IMR-90 (cell line): ENCODE measurements at regions not wholly inside any gene's neighbourhood (a gene's known extent, or its start where the extent isn't known, plus 50 kb on each side); places are given as distances from the start of the nearest gene placed in this dataset.
A peak's percentile ranks its signal among the peaks of the same experiment; 100 is the strongest.

ENCODE experiments used
- ATAC-seq: fragments of 200-7000 bp; cut with Tn5 transposase; 2 replicates; pipeline ENCODE4 v1.9.1; 2020; ENCODE audit warnings: low read depth, mild to moderate bottlenecking, moderate library complexity
- BruUV-seq: library from RNA; stranded (reverse); fragments of 400-500 nt; replicated peaks from 2 replicates; lab custom pipeline; 2021; lab: Mats Ljungman, UMichigan
- CTCF ChIA-PET: fragments of 300-600 bp; formaldehyde crosslinking; extraction: SDS; loops from one replicate; lab custom pipeline; 2021; ENCODE audit warnings: antibody characterized with exemption; lab: Yijun Ruan, JAX
- POLR2A ChIA-PET: fragments of 300-600 bp; sonication (Branson Sonifier 250); formaldehyde crosslinking; loops from one replicate; lab custom pipeline; 2022; ENCODE audit warnings: antibody characterized with exemption; ENCODE audit not compliant: unreplicated experiment; lab: Charles Lee
- DNase-seq: peaks from one replicate; pipeline ENCODE4 v3.0.0; 2013
- H2AFZ ChIP-seq: replicated peaks from 2 replicates; pipeline ENCODE3; 2013; ENCODE audit warnings: low read length, mild to moderate bottlenecking; ENCODE audit not compliant: poor library complexity
- H2AK5ac ChIP-seq: 2 replicates; pipeline ENCODE4 v1.6.1; 2013; ENCODE audit warnings: low read depth, low read length, inconsistent platforms
- H2AK9ac ChIP-seq: replicated peaks from 2 replicates; pipeline ENCODE3; 2013; ENCODE audit warnings: mild to moderate bottlenecking, low read depth, low read length, moderate library complexity; ENCODE audit not compliant: poor library complexity
- H2BK120ac ChIP-seq: 2 replicates; pipeline ENCODE4 v1.6.1; 2013; ENCODE audit warnings: low read depth, low read length, inconsistent platforms
- H2BK15ac ChIP-seq: 3 replicates; pipeline ENCODE4 v1.6.1; 2013; ENCODE audit warnings: low read depth, low read length, inconsistent platforms
- H2BK20ac ChIP-seq: 2 replicates; pipeline ENCODE4 v1.6.1; 2013; ENCODE audit warnings: low read depth, mild to moderate bottlenecking, inconsistent platforms, low read length, moderate library complexity
- H2BK5ac ChIP-seq: 2 replicates; pipeline ENCODE4 v1.6.1; 2013; ENCODE audit warnings: mild to moderate bottlenecking, low read depth, low read length, inconsistent platforms; ENCODE audit not compliant: poor library complexity, severe bottlenecking
- H3K14ac ChIP-seq: replicated peaks from 2 replicates; pipeline ENCODE4 v1.6.1; 2013; ENCODE audit warnings: low read depth, low read length, inconsistent platforms
- H3K18ac ChIP-seq: 2 replicates; pipeline ENCODE4 v1.6.1; 2013; ENCODE audit warnings: low read depth, low read length, control low read depth
- H3K23ac ChIP-seq: 2 replicates; pipeline ENCODE4 v1.6.1; 2013; ENCODE audit warnings: low read depth, low read length, inconsistent platforms
- H3K27ac ChIP-seq: 2 replicates; pipeline ENCODE4 v1.5.1; 2013; ENCODE audit warnings: mild to moderate bottlenecking, control low read depth, low read length; ENCODE audit not compliant: insufficient read depth
- H3K27me3 ChIP-seq: 2 replicates; pipeline ENCODE4 v1.6.1; 2013; ENCODE audit warnings: low read length; ENCODE audit not compliant: control insufficient read depth, insufficient read depth
- H3K36me3 ChIP-seq: 2 replicates; pipeline ENCODE4 v1.6.1; 2013; ENCODE audit warnings: low read length, mixed read lengths; ENCODE audit not compliant: control insufficient read depth, insufficient read depth
- H3K4ac ChIP-seq: 2 replicates; pipeline ENCODE4 v1.6.1; 2013; ENCODE audit warnings: low read depth, low read length, inconsistent platforms
- H3K4me1 ChIP-seq: 2 replicates; pipeline ENCODE4 v1.6.1; 2013; ENCODE audit warnings: low read length, mixed read lengths; ENCODE audit not compliant: control insufficient read depth, insufficient read depth
- H3K4me2 ChIP-seq: 2 replicates; pipeline ENCODE4 v1.6.1; 2013; ENCODE audit warnings: low read depth, mild to moderate bottlenecking, control low read depth, low read length, moderate library complexity
- H3K4me3 ChIP-seq: 2 replicates; pipeline ENCODE4 v1.5.1; 2013; ENCODE audit warnings: low read depth, mild to moderate bottlenecking, control low read depth, low read length, moderate library complexity; ENCODE audit not compliant: insufficient read depth
- H3K56ac ChIP-seq: 2 replicates; pipeline ENCODE4 v1.6.1; 2013; ENCODE audit warnings: low read length, inconsistent platforms; ENCODE audit not compliant: insufficient read depth; ENCODE audit errors: extremely low read depth
- H3K79me1 ChIP-seq, 2 experiments: 2 replicates each; pipeline ENCODE4 v1.6.1; 2013; ENCODE audit warnings: low read length in 2 of 2, inconsistent platforms in 1 of 2, low read depth in 1 of 2
- H3K9ac ChIP-seq: 2 replicates; pipeline ENCODE4 v1.6.1; 2013; ENCODE audit warnings: low read depth, low read length, control low read depth
- H3K9me1 ChIP-seq: 2 replicates; pipeline ENCODE4 v1.6.1; 2013; ENCODE audit warnings: low read length, inconsistent platforms; ENCODE audit not compliant: insufficient read depth
- H3K9me3 ChIP-seq: 2 replicates; pipeline ENCODE4 v1.6.1; 2013; ENCODE audit warnings: low read length; ENCODE audit not compliant: control insufficient read depth, insufficient read depth
- H4K20me1 ChIP-seq: 2 replicates; pipeline ENCODE4 v1.6.1; 2013; ENCODE audit warnings: low read length, inconsistent platforms; ENCODE audit not compliant: insufficient read depth
- H4K5ac ChIP-seq: 2 replicates; pipeline ENCODE4 v1.6.1; 2013; ENCODE audit warnings: mild to moderate bottlenecking, low read depth, low read length, control low read depth
- H4K8ac ChIP-seq, 2 experiments: 2 replicates each; pipeline ENCODE4 v1.6.1; 2013; ENCODE audit warnings: low read depth in 2 of 2, low read length in 2 of 2, control low read depth in 1 of 2, inconsistent platforms in 1 of 2
- H4K91ac ChIP-seq: 2 replicates; pipeline ENCODE4 v1.6.1; 2013; ENCODE audit warnings: low read depth, low read length, inconsistent platforms; ENCODE audit not compliant: insufficient read depth
- CEBPB ChIP-seq: IDR thresholded peaks from 2 replicates; pipeline ENCODE4 v1.6.1; 2012; ENCODE audit warnings: low read depth, low read length, improper control_type of control experiment
- MAZ ChIP-seq: IDR thresholded peaks from 2 replicates; pipeline ENCODE4 v1.6.1; 2012; ENCODE audit warnings: low read depth, mild to moderate bottlenecking, low read length, improper control_type of control experiment, moderate library complexity, borderline replicate concordance
- MXI1 ChIP-seq: IDR thresholded peaks from 2 replicates; pipeline ENCODE4 v1.6.1; 2012; ENCODE audit warnings: low read depth, mild to moderate bottlenecking, low read length, moderate library complexity, borderline replicate concordance
- NFE2L2 ChIP-seq: fragments of 150-350 bp; IDR thresholded peaks from 2 replicates; pipeline ENCODE4 v1.6.1; 2016; ENCODE audit warnings: low read depth, mild to moderate bottlenecking, low read length
- RCOR1 ChIP-seq: IDR thresholded peaks from 2 replicates; pipeline ENCODE4 v1.6.1; 2012; ENCODE audit warnings: mild to moderate bottlenecking, low read length, improper control_type of control experiment; ENCODE audit not compliant: insufficient replicate concordance
- SMC3 ChIP-seq: fragments of 150-350 bp; IDR thresholded peaks from 2 replicates; pipeline ENCODE4 v1.6.1; 2016; ENCODE audit warnings: low read depth, mild to moderate bottlenecking, antibody characterized with exemption, low read length, moderate library complexity
- WGBS, 2 experiments: methylation state at CpG; one replicate each; pipeline versions ENCODE4 v1.1.5 to v1.1.7; 2013; ENCODE audit warnings: missing lambda C conversion rate in 2 of 2; ENCODE audit not compliant: insufficient read length in 1 of 2; ENCODE audit errors: extremely low coverage in 2 of 2; 5-methylcytosine and 5-hydroxymethylcytosine counted together
- dilution Hi-C: fragments of 300-500 bp; cut with HindIII; formaldehyde crosslinking; loops from one replicate; pipeline ENCODE4 v1.14.3; 2018; ENCODE audit warnings: low sequenced_read_pairs; ENCODE audit not compliant: unreplicated experiment
- in situ Hi-C: fragments of 300-500 bp; cut with MboI; formaldehyde crosslinking; loops from 3 replicates; pipeline ENCODE4 v1.14.3; 2019; ENCODE audit warnings: low sequenced_read_pairs, inconsistent platforms, mixed read lengths
- intact Hi-C: fragments of 100-400 bp; cut with micrococcal nuclease; formaldehyde crosslinking; loops from 2 replicates; pipeline ENCODE4 v1.10.0; 2022

GRCh38 chr4:24060932-24061331 lies 171.1 kb upstream of the PPARGC1A start:
- H4K20me1 ChIP-seq = no peaks in the 10 kb centered on the region
- H2BK120ac ChIP-seq = no peak overlapping the region
- H4K5ac ChIP-seq = no peak overlapping the region
- ChIA-PET CTCF (interaction anchor here (0.7 kb wide), 1 partner anchor 88 kb away, joined by 3 read pairs; no protein-coding TSS in a partner anchor), POLR2A (no interaction called here)
- BruUV-seq = no TSS peak
- DNase-seq (no peak), ATAC-seq (no peak)
- intact Hi-C loops (no loop called here), in situ Hi-C loops (no loop called here), dilution Hi-C loops (no loop called here)
- no peaks in the 10 kb centered on the region for H3K36me3 ChIP-seq
- H3K56ac ChIP-seq = no peak overlapping the region
- no peak overlapping the region for H3K4me2 ChIP-seq
- no peak overlapping the region for H3K27ac ChIP-seq
- H2AFZ ChIP-seq = no peak overlapping the region
- no peak overlapping the region for H2AK9ac ChIP-seq
- no peak overlapping the region for H4K8ac ChIP-seq
- H3K4me1 ChIP-seq = no peaks in the 10 kb centered on the region
- H3K9ac ChIP-seq = no peak overlapping the region
- no peak overlapping the region for H4K91ac ChIP-seq
- WGBS, 2 experiments = no CpG with 5 or more reads among the region's 3 CpGs
- H3K27me3 ChIP-seq = no peaks in the 10 kb centered on the region
- H3K79me1 ChIP-seq = no peaks in the 10 kb centered on the region
- H3K14ac ChIP-seq = no peak overlapping the region
- no peak overlapping the region for H3K4me3 ChIP-seq
- H2AK5ac ChIP-seq = no peak overlapping the region
- no peak overlapping the region for H2BK20ac ChIP-seq
- TF ChIP-seq CEBPB = no peak
- no peak for TF ChIP-seq MAZ
- no peak for TF ChIP-seq NFE2L2
- TF ChIP-seq MXI1 = no peak
- no peak for TF ChIP-seq RCOR1
- no peak for TF ChIP-seq SMC3
- H3K18ac ChIP-seq = no peak overlapping the region
- H2BK15ac ChIP-seq = 0 out of 3 replicates have a peak overlapping the region, but pooled peaks have one; percentile 21
- no peak overlapping the region for H3K23ac ChIP-seq
- H3K9me3 ChIP-seq = no peaks in the 10 kb centered on the region
- no peaks in the 10 kb centered on the region for H3K9me1 ChIP-seq
- H3K4ac ChIP-seq = no peak overlapping the region
- no peak overlapping the region for H2BK5ac ChIP-seq
